ENCODE measurements at regions not wholly inside any gene's neighbourhood (a gene's known extent, or its start where the extent isn't known, plus 50 kb on each side); places are given as distances from the start of the nearest gene placed in this dataset.

DNA sequence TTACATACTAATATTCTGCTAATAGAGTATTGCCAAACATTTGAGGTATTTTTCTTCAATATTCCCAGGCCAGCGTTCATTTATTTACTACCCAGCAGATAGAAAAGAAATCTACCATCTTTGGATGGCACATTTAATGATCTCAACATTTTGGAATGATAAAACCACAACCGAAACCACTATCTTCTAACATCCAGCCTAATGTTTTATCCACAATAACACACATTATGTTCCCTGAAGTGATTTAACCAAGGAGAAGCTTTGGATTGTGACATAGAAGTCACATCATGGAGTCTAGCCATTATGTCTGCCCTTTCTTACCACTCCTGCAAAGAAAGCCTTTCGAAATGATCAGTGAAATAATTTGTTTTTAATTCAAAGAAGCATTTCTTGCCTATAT lies 497.1 kb upstream of the PLXNA2 start:
- Histone ChIP-seq H3K9me3 (ENCODE audit: insufficient read depth, low read depth, low read length) (no peaks in the 10 kb centered on the region), H3K27ac (ENCODE audit: low read depth, low read length) (no peak overlapping the region), H3K27me3 (ENCODE audit: insufficient read depth, low read length) (no peaks in the 10 kb centered on the region), H3K79me2 (ENCODE audit: insufficient read depth, low read length) (no peaks in the 10 kb centered on the region), H3K36me3 (ENCODE audit: insufficient read depth, low read length) (no peaks in the 10 kb centered on the region), H3K4me2 (ENCODE audit: low read length) (no peak overlapping the region), H4K20me1 (ENCODE audit: insufficient read depth, low read length) (no peaks in the 10 kb centered on the region), H3K4me3 (ENCODE audit: insufficient read depth, low read depth, low read length) (no peak overlapping the region), H3K4me1 (ENCODE audit: insufficient read depth, low read length) (no peaks in the 10 kb centered on the region), H3K9ac (ENCODE audit: low read length) (no peak overlapping the region), H2AFZ (ENCODE audit: low read depth, low read length) (no peak overlapping the region)
- no peak for FAIRE-seq
- TF ChIP-seq EZH2 (IDR thresholded peaks at IDR 0.05; ENCODE audit: insufficient read depth, low read length): no peak
- Mint-ChIP-seq H3K36me3 (ENCODE audit: low read depth, unreplicated experiment) (no peaks in the 10 kb centered on the region), H3K27ac (ENCODE audit: unreplicated experiment) (no peak overlapping the region), H3K4me1 (ENCODE audit: low read depth, unreplicated experiment) (no peaks in the 10 kb centered on the region), H3K4me3 (ENCODE audit: unreplicated experiment) (no peak overlapping the region), H3K27me3 (ENCODE audit: low read depth, unreplicated experiment) (peaks cover 3% of the 10 kb centered on the region), H3K9me3 (ENCODE audit: unreplicated experiment) (peaks cover 2% of the 10 kb centered on the region)
- DNase-seq (ENCODE audit: low read depth): no peak

DNA sequence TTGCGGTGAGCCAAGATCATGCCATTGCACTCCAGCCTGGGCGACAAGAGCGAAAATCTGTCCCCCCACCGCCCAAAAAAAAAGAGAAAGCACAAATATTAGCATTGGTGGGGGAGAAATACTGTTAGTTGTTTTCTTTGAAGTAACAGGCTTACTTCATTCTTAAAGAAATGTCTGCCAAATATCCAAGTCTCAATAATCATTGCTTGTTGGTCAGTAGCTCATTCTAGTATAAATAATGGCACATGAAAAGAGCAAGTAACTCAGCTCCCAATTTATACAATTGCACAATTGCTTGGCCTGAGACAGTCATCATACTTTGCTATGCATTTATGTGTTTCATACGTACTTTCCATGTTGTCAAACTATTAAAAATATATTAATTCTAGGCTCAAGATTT lies 499.2 kb upstream of the PLXNA2 start:
- Mint-ChIP-seq H3K4me1 (ENCODE audit: low read depth, unreplicated experiment) (no peaks in the 10 kb centered on the region), H3K27me3 (ENCODE audit: low read depth, unreplicated experiment) (no peaks in the 10 kb centered on the region), H3K4me3 (ENCODE audit: unreplicated experiment) (no peak overlapping the region), H3K27ac (ENCODE audit: unreplicated experiment) (no peak overlapping the region), H3K36me3 (ENCODE audit: low read depth, unreplicated experiment) (no peaks in the 10 kb centered on the region), H3K9me3 (ENCODE audit: unreplicated experiment) (no peaks in the 10 kb centered on the region)
- Histone ChIP-seq H3K4me3 (ENCODE audit: insufficient read depth, low read depth, low read length) (no peak overlapping the region), H3K27ac (ENCODE audit: low read depth, low read length) (no peak overlapping the region), H3K4me1 (ENCODE audit: insufficient read depth, low read length) (no peaks in the 10 kb centered on the region), H3K9ac (ENCODE audit: low read length) (no peak overlapping the region), H3K9me3 (ENCODE audit: insufficient read depth, low read depth, low read length) (no peaks in the 10 kb centered on the region), H3K4me2 (ENCODE audit: low read length) (no peak overlapping the region), H3K27me3 (ENCODE audit: insufficient read depth, low read length) (no peaks in the 10 kb centered on the region), H4K20me1 (ENCODE audit: insufficient read depth, low read length) (no peaks in the 10 kb centered on the region), H3K36me3 (ENCODE audit: insufficient read depth, low read length) (no peaks in the 10 kb centered on the region), H2AFZ (ENCODE audit: low read depth, low read length) (no peak overlapping the region), H3K79me2 (ENCODE audit: insufficient read depth, low read length) (no peaks in the 10 kb centered on the region)
- FAIRE-seq: no peak
- DNase-seq (ENCODE audit: low read depth): no peak
- TF ChIP-seq CTCF (IDR thresholded peaks at IDR 0.05; ENCODE audit: insufficient read depth, low read depth, low read length) (no peak), EZH2 (IDR thresholded peaks at IDR 0.05; ENCODE audit: insufficient read depth, low read length) (no peak)

GRCh38 chr1:208747979-208748378 lies 503.8 kb upstream of the PLXNA2 start:
- no peaks in the 10 kb centered on the region for H3K9me3 Mint-ChIP-seq (ENCODE audit: unreplicated experiment)
- Histone ChIP-seq H2AFZ (ENCODE audit: low read depth, low read length) (no peak overlapping the region), H3K4me2 (ENCODE audit: low read length) (no peak overlapping the region), H3K27me3 (ENCODE audit: insufficient read depth, low read length) (no peaks in the 10 kb centered on the region), H4K20me1 (ENCODE audit: insufficient read depth, low read length) (no peaks in the 10 kb centered on the region), H3K9me3 (ENCODE audit: insufficient read depth, low read depth, low read length) (no peaks in the 10 kb centered on the region), H3K27ac (ENCODE audit: low read depth, low read length) (no peak overlapping the region), H3K79me2 (ENCODE audit: insufficient read depth, low read length) (no peaks in the 10 kb centered on the region), H3K4me3 (ENCODE audit: insufficient read depth, low read depth, low read length) (no peak overlapping the region), H3K9ac (ENCODE audit: low read length) (no peak overlapping the region), H3K4me1 (ENCODE audit: insufficient read depth, low read length) (no peaks in the 10 kb centered on the region), H3K36me3 (ENCODE audit: insufficient read depth, low read length) (no peaks in the 10 kb centered on the region)
- no peak overlapping the region for H3K27ac Mint-ChIP-seq (ENCODE audit: unreplicated experiment)
- FAIRE-seq (no peak), DNase-seq (ENCODE audit: low read depth) (no peak)
- H3K4me3 Mint-ChIP-seq (ENCODE audit: unreplicated experiment): no peak overlapping the region
- H3K36me3 Mint-ChIP-seq (ENCODE audit: low read depth, unreplicated experiment): no peaks in the 10 kb centered on the region
- no peaks in the 10 kb centered on the region for H3K4me1 Mint-ChIP-seq (ENCODE audit: low read depth, unreplicated experiment)
- TF ChIP-seq EZH2 (IDR thresholded peaks at IDR 0.05; ENCODE audit: insufficient read depth, low read length) (no peak), CTCF (IDR thresholded peaks at IDR 0.05; ENCODE audit: insufficient read depth, low read depth, low read length) (no peak)
- H3K27me3 Mint-ChIP-seq (ENCODE audit: low read depth, unreplicated experiment): peaks cover 4% of the 10 kb centered on the region
